SU-DHL-6 (cell line): ENCODE measurements at regions not wholly inside any gene's neighbourhood (a gene's known extent, or its start where the extent isn't known, plus 50 kb on each side); places are given as distances from the start of the nearest gene placed in this dataset.

Source experiments
- H2AFZ ChIP-seq: fragments of 200-600 bp; sonication (generic); 2 replicates; pipeline ENCODE4 v1.6.1; 2014; ENCODE audit warnings: low read depth, mild to moderate bottlenecking, moderate library complexity, mixed read lengths, antibody characterized with exemption, low read length; ENCODE audit not compliant: severe bottlenecking
- H3F3A ChIP-seq: fragments of 200-600 bp; shearing (Covaris generic); 2 replicates; pipeline ENCODE4 v1.6.0; 2016; ENCODE audit warnings: antibody characterized with exemption, mild to moderate bottlenecking; ENCODE audit not compliant: insufficient read depth
- H3K27ac ChIP-seq: fragments of 200-600 bp; sonication (generic); 2 replicates; pipeline ENCODE4 v1.5.1; 2016; ENCODE audit warnings: low read depth, mild to moderate bottlenecking, low read length, moderate library complexity, mixed read lengths
- H3K27me3 ChIP-seq: fragments of 200-600 bp; sonication (generic), shearing (Covaris generic); 2 replicates; pipeline ENCODE4 v1.6.0; 2014; ENCODE audit warnings: mild to moderate bottlenecking, low read length
- H3K36me3 ChIP-seq: fragments of 200-600 bp; sonication (generic); 2 replicates; pipeline ENCODE4 v1.6.1; 2014; ENCODE audit warnings: mild to moderate bottlenecking, low read length, mixed read lengths
- H3K4me2 ChIP-seq: fragments of 300-600, 200-600 bp; shearing (Covaris generic), sonication (generic); 2 replicates; pipeline ENCODE4 v1.6.0; 2014; ENCODE audit warnings: low read length, low read depth, mild to moderate bottlenecking; ENCODE audit not compliant: poor library complexity, severe bottlenecking
- H3K4me3 ChIP-seq: fragments of 200-600 bp; sonication (generic); 2 replicates; pipeline ENCODE4 v1.5.1; 2014; ENCODE audit warnings: antibody characterized with exemption, low read length, mild to moderate bottlenecking, mixed read lengths; ENCODE audit not compliant: insufficient read depth, poor library complexity, severe bottlenecking
- H3K79me2 ChIP-seq: fragments of 200-600 bp; sonication (generic); 2 replicates; pipeline ENCODE4 v1.6.1; 2014; ENCODE audit warnings: mild to moderate bottlenecking, low read length, moderate library complexity; ENCODE audit not compliant: insufficient read depth
- H3K9ac ChIP-seq: fragments of 200-600 bp; sonication (generic); 2 replicates; pipeline ENCODE4 v1.7.0; 2014; ENCODE audit warnings: mild to moderate bottlenecking, low read length
- H3K9me2 ChIP-seq: fragments of 200-600 bp; sonication (generic); replicated peaks from 2 replicates; pipeline ENCODE4 v1.6.1; 2014; ENCODE audit warnings: low read length; ENCODE audit not compliant: insufficient read depth
- H3K9me3 ChIP-seq: fragments of 200-600 bp; sonication (generic); 2 replicates; pipeline ENCODE4 v1.6.1; 2014; ENCODE audit warnings: low read length, mixed read lengths; ENCODE audit not compliant: insufficient read depth
- H4K20me1 ChIP-seq: fragments of 200-600 bp; sonication (generic); 2 replicates; pipeline ENCODE4 v1.6.1; 2014; ENCODE audit warnings: low read depth, mild to moderate bottlenecking, antibody characterized with exemption, low read length, moderate library complexity, mixed read lengths
- EZH2phosphoT487 ChIP-seq: fragments of 200-600 bp; sonication (generic), shearing (Covaris generic); conservative IDR thresholded peaks from 2 replicates; pipeline ENCODE4 v1.6.1; 2018; ENCODE audit warnings: mild to moderate bottlenecking, antibody characterized with exemption, low read length, moderate library complexity, mixed read lengths
- TF ChIP-seq, protein P1 (sequence below): fragments of 200-600 bp; sonication (generic); IDR thresholded peaks from one replicate; pipeline ENCODE4 v1.5.1; 2017; ENCODE audit warnings: antibody characterized with exemption, mild to moderate bottlenecking, low read length, moderate library complexity; ENCODE audit not compliant: insufficient read depth, poor library complexity, severe bottlenecking

DNA sequence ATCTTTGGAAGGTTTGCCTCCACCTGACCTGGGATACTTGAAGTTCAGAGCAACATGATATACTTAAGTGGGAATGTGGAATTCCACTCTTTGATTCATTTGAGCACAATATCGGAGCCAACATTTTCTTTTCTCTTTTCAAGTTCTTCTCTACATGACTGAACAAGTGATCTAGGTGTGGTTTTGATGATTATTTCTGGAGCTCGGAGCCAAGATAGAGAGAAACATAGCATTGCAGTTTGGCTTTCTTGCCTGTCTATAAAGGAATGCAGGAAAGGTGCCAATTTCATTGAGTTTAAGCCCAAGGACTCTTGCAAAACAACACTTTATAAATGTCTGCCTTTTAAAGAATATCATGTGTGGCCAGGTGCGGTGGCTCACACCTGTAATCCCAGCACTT lies 124.2 kb upstream of the FAM83B start:
- Histone ChIP-seq H3K4me2 (no peak overlapping the region), H3K27me3 (no peaks in the 10 kb centered on the region), H3F3A (no peaks in the 10 kb centered on the region), H3K4me3 (no peak overlapping the region), H3K9ac (no peak overlapping the region), H3K9me3 (no peaks in the 10 kb centered on the region; the same call in 1 of the 2 replicates), H4K20me1 (no peaks in the 10 kb centered on the region), H3K9me2 (no peaks in the 10 kb centered on the region), H3K36me3 (no peaks in the 10 kb centered on the region), H3K27ac (no peak overlapping the region), H2AFZ (no peak overlapping the region), H3K79me2 (no peaks in the 10 kb centered on the region)
- no peak for TF ChIP-seq EZH2phosphoT487
- TF ChIP-seq, protein P1, sequence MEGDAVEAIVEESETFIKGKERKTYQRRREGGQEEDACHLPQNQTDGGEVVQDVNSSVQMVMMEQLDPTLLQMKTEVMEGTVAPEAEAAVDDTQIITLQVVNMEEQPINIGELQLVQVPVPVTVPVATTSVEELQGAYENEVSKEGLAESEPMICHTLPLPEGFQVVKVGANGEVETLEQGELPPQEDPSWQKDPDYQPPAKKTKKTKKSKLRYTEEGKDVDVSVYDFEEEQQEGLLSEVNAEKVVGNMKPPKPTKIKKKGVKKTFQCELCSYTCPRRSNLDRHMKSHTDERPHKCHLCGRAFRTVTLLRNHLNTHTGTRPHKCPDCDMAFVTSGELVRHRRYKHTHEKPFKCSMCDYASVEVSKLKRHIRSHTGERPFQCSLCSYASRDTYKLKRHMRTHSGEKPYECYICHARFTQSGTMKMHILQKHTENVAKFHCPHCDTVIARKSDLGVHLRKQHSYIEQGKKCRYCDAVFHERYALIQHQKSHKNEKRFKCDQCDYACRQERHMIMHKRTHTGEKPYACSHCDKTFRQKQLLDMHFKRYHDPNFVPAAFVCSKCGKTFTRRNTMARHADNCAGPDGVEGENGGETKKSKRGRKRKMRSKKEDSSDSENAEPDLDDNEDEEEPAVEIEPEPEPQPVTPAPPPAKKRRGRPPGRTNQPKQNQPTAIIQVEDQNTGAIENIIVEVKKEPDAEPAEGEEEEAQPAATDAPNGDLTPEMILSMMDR: no peak

DNA sequence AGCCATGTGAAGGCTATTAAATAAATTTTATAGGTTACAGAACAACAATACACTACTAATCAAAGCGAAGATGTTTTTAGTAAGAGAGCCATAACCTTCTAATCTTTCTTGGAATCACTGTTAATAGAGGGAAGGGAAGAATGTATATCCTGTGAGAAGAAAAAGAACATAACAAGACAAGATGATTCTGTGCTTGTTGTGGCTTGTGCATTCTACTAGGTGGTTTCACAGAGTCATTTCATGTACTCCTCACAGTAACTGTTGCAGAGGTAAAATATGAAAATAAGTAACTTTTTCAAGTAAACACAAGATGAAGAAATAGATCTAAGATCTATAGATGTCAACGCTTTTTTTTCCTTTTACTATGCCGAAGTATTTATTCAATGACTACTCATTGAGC lies 116.9 kb upstream of the FAM83B start:
- Histone ChIP-seq H3K9ac (no peak overlapping the region), H3K4me3 (no peak overlapping the region), H3K27me3 (no peaks in the 10 kb centered on the region), H3F3A (no peaks in the 10 kb centered on the region), H3K9me2 (no peaks in the 10 kb centered on the region), H3K27ac (no peak overlapping the region), H3K79me2 (no peaks in the 10 kb centered on the region), H2AFZ (no peak overlapping the region), H3K36me3 (no peaks in the 10 kb centered on the region), H3K4me2 (no peak overlapping the region), H3K9me3 (no peaks in the 10 kb centered on the region; the same call in 1 of the 2 replicates), H4K20me1 (no peaks in the 10 kb centered on the region)
- TF ChIP-seq EZH2phosphoT487: no peak
- TF ChIP-seq, protein P1: no peak

DNA sequence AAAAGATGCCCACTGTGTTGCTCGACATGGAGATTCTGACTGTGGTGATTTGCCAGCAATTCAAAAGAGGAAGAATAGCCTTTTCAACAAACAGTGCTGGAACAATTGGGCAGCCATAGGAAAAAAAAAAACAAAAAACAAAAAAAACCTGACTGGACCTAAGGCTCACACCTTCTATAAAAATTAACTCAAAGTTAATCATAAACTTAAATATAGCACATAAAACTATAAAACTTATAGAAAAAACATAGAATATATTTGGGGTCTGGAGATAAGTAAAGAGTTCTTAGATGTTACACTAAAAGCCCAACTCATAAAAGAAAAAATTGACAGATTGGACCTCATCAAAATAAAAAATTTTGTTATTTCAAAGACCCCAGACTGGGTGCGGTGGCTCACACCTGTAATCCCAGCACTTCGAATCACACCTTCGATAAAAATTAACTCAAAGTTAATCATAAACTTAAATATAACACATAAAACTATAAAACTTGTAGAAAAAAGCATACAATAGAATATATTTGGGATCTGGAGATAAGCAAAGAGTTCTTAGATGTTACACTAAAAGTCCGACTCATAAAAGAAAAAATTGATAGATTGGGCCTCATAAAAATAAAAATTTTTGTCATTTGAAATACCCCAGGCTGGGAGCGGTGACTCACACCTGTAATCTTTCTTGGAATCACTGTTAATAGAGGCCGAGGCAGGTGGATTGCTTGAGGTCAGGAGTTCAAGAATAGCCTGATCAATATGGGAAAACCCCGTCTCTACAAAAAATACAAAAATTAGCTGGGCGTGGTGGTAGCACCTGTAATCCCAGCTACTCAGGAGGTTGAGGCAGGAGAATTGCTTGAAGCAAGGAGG lies 115.6 kb upstream of the FAM83B start:
- no peak overlapping the region for H3K9ac ChIP-seq
- no peak for TF ChIP-seq EZH2phosphoT487
- TF ChIP-seq, protein P1: no peak
- peaks cover 8% of the 10 kb centered on the region; the same call in 1 of the 2 replicates for H3K9me3 ChIP-seq
- no peaks in the 10 kb centered on the region for H3F3A ChIP-seq
- no peak overlapping the region for H2AFZ ChIP-seq
- no peak overlapping the region for H3K4me3 ChIP-seq
- no peaks in the 10 kb centered on the region for H3K79me2 ChIP-seq
- H3K27me3 ChIP-seq: no peaks in the 10 kb centered on the region
- H3K9me2 ChIP-seq: 0 out of 2 replicates have a peak, but pooled peaks cover 3% of the 10 kb centered on the region
- no peaks in the 10 kb centered on the region for H4K20me1 ChIP-seq
- no peak overlapping the region for H3K4me2 ChIP-seq
- H3K27ac ChIP-seq: no peak overlapping the region
- no peaks in the 10 kb centered on the region for H3K36me3 ChIP-seq
